ENCODE measurements at regions not wholly inside any gene's neighbourhood (a gene's known extent, or its start where the extent isn't known, plus 50 kb on each side); places are given as distances from the start of the nearest gene placed in this dataset.
"Not testable (repeated sequence)": the region's sequence is repeated elsewhere in the genome, so short reads cannot be mapped to it uniquely, and the experiment has no call there.

GRCh38 chrX:115968436-115969252, 201.9 kb upstream of the AGTR2 start:
- Mint-ChIP-seq H3K36me3 (ENCODE audit: low read depth) (no peaks in the 10 kb centered on the region), H3K27me3 (peaks cover 17% of the 10 kb centered on the region), H3K9me3 (no peaks in the 10 kb centered on the region), H3K4me3 (peak overlapping the region; percentile 77), H3K4me1 (ENCODE audit: low read depth) (peaks cover 11% of the 10 kb centered on the region), H3K27ac (peak overlapping the region; percentile 53)
- intact Hi-C loops (cut with micrococcal nuclease): no loop called here

- intact Hi-C loops (cut with micrococcal nuclease): no loop called here
- H3K36me3 Mint-ChIP-seq (ENCODE audit: low read depth): no peaks in the 10 kb centered on the region
Measured at GRCh38 chrX:115970718-115971117, 199.8 kb upstream of the AGTR2 start.

GRCh38 chrX:115972717-115973116, 197.8 kb upstream of the AGTR2 start:
- Mint-ChIP-seq H3K4me1 (ENCODE audit: low read depth) (peaks cover 11% of the 10 kb centered on the region), H3K9me3 (no peaks in the 10 kb centered on the region), H3K4me3 (no peak overlapping the region), H3K27me3 (peaks cover 17% of the 10 kb centered on the region), H3K36me3 (ENCODE audit: low read depth) (no peaks in the 10 kb centered on the region), H3K27ac (no peak overlapping the region)
- intact Hi-C loops (cut with micrococcal nuclease): no loop called here

More at GRCh38 chrX:115970718-115971117, 199.8 kb upstream of the AGTR2 start:
- Mint-ChIP-seq H3K4me3 (no peak overlapping the region), H3K27me3 (peaks cover 17% of the 10 kb centered on the region), H3K27ac (no peak overlapping the region), H3K4me1 (ENCODE audit: low read depth) (peaks cover 11% of the 10 kb centered on the region), H3K9me3 (no peaks in the 10 kb centered on the region)

- Mint-ChIP-seq H3K27me3 (peaks cover 2% of the 10 kb centered on the region), H3K4me3 (no peak overlapping the region), H3K27ac (no peak overlapping the region)
Measured at GRCh38 chrX:115978068-115978467, 192.5 kb upstream of the AGTR2 start.

GRCh38 chrX:115983148-115983547, 187.4 kb upstream of the AGTR2 start:
- H3K27me3 Mint-ChIP-seq; H3K27ac Mint-ChIP-seq; H3K9me3 Mint-ChIP-seq; H3K4me3 Mint-ChIP-seq; H3K4me1 Mint-ChIP-seq (ENCODE audit: low read depth); intact Hi-C loops (cut with micrococcal nuclease); H3K36me3 Mint-ChIP-seq (ENCODE audit: low read depth): not testable (repeated sequence)

More at GRCh38 chrX:115978068-115978467, 192.5 kb upstream of the AGTR2 start:
- intact Hi-C loops (cut with micrococcal nuclease): no loop called here
- no peaks in the 10 kb centered on the region for H3K9me3 Mint-ChIP-seq
- H3K4me1 Mint-ChIP-seq (ENCODE audit: low read depth): no peaks in the 10 kb centered on the region
- H3K36me3 Mint-ChIP-seq (ENCODE audit: low read depth): no peaks in the 10 kb centered on the region

- intact Hi-C loops (cut with micrococcal nuclease); H3K9me3 Mint-ChIP-seq; H3K36me3 Mint-ChIP-seq (ENCODE audit: low read depth); H3K27me3 Mint-ChIP-seq; H3K4me3 Mint-ChIP-seq; H3K27ac Mint-ChIP-seq; H3K4me1 Mint-ChIP-seq (ENCODE audit: low read depth): not testable (repeated sequence)
Measured at GRCh38 chrX:115987464-115987863, 183.1 kb upstream of the AGTR2 start.

- Mint-ChIP-seq H3K4me1 (ENCODE audit: low read depth) (no peaks in the 10 kb centered on the region), H3K27ac (no peak overlapping the region)
- intact Hi-C loops (cut with micrococcal nuclease): no loop called here
Measured at GRCh38 chrX:115988825-115989224, 181.7 kb upstream of the AGTR2 start.

GRCh38 chrX:115989686-115990085, 180.9 kb upstream of the AGTR2 start:
- H3K4me3 Mint-ChIP-seq: no peak overlapping the region
- H3K27ac Mint-ChIP-seq: no peak overlapping the region
- no peaks in the 10 kb centered on the region for H3K36me3 Mint-ChIP-seq (ENCODE audit: low read depth)
- no peaks in the 10 kb centered on the region for H3K4me1 Mint-ChIP-seq (ENCODE audit: low read depth)
- no peaks in the 10 kb centered on the region for H3K27me3 Mint-ChIP-seq
- H3K9me3 Mint-ChIP-seq: no peaks in the 10 kb centered on the region
- intact Hi-C loops (cut with micrococcal nuclease): no loop called here

More at GRCh38 chrX:115988825-115989224, 181.7 kb upstream of the AGTR2 start:
- Mint-ChIP-seq H3K27me3 (no peaks in the 10 kb centered on the region), H3K4me3 (no peak overlapping the region), H3K9me3 (no peaks in the 10 kb centered on the region), H3K36me3 (ENCODE audit: low read depth) (no peaks in the 10 kb centered on the region)

- peaks cover 20% of the 10 kb centered on the region for H3K9me3 Mint-ChIP-seq
- no peaks in the 10 kb centered on the region for H3K36me3 Mint-ChIP-seq (ENCODE audit: low read depth)
- no peak overlapping the region for H3K27ac Mint-ChIP-seq
- H3K27me3 Mint-ChIP-seq: no peaks in the 10 kb centered on the region
- intact Hi-C loops (cut with micrococcal nuclease): no loop called here
- no peak overlapping the region for H3K4me3 Mint-ChIP-seq
- peaks cover 17% of the 10 kb centered on the region for H3K4me1 Mint-ChIP-seq (ENCODE audit: low read depth)
Measured at GRCh38 chrX:116009346-116009745, 161.2 kb upstream of the AGTR2 start.

GRCh38 chrX:116009861-116010710, 160.5 kb upstream of the AGTR2 start:
- Mint-ChIP-seq H3K27ac (no peak overlapping the region), H3K4me3 (peak overlapping the region; percentile 41), H3K27me3 (no peaks in the 10 kb centered on the region), H3K36me3 (ENCODE audit: low read depth) (no peaks in the 10 kb centered on the region), H3K9me3 (peaks cover 20% of the 10 kb centered on the region), H3K4me1 (ENCODE audit: low read depth) (peaks cover 17% of the 10 kb centered on the region)
- intact Hi-C loops (cut with micrococcal nuclease): no loop called here

- H3K36me3 Mint-ChIP-seq (ENCODE audit: low read depth): no peaks in the 10 kb centered on the region
- H3K9me3 Mint-ChIP-seq: peaks cover 20% of the 10 kb centered on the region
- no peak overlapping the region for H3K27ac Mint-ChIP-seq
- intact Hi-C loops (cut with micrococcal nuclease): no loop called here
- H3K27me3 Mint-ChIP-seq: no peaks in the 10 kb centered on the region
- no peak overlapping the region for H3K4me3 Mint-ChIP-seq
- H3K4me1 Mint-ChIP-seq (ENCODE audit: low read depth): peaks cover 17% of the 10 kb centered on the region
Measured at GRCh38 chrX:116010939-116011338, 159.6 kb upstream of the AGTR2 start.

GRCh38 chrX:116031331-116031730, 139.2 kb upstream of the AGTR2 start:
- no peaks in the 10 kb centered on the region for H3K4me1 Mint-ChIP-seq (ENCODE audit: low read depth)
- no peak overlapping the region for H3K4me3 Mint-ChIP-seq
- no peak overlapping the region for H3K27ac Mint-ChIP-seq
- peaks cover 20% of the 10 kb centered on the region for H3K9me3 Mint-ChIP-seq
- no peaks in the 10 kb centered on the region for H3K27me3 Mint-ChIP-seq
- H3K36me3 Mint-ChIP-seq (ENCODE audit: low read depth): no peaks in the 10 kb centered on the region
- intact Hi-C loops (cut with micrococcal nuclease): no loop called here

Data from dendritic cell treated with granulocyte-macrophage colony-stimulating factor and Interleukin-4, amounts not matched to agents 40 ng/mL and 50 ng/mL, for 4 days (primary cell).